Mesenchymal stem cell (in vitro differentiated cells and primary cell): ENCODE measurements at regions not wholly inside any gene's neighbourhood (a gene's known extent, or its start where the extent isn't known, plus 50 kb on each side); places are given as distances from the start of the nearest gene placed in this dataset.
A peak's percentile ranks its signal among the peaks of the same experiment; 100 is the strongest.

ENCODE experiments used
- DNase-seq: peaks from one replicate; pipeline ENCODE4 v3.0.0-alpha.2; 2013
- H2AFZ ChIP-seq: one replicate; pipeline ENCODE4 v1.6.1; 2013; ENCODE audit warnings: low read depth, mild to moderate bottlenecking, control low read depth, inconsistent platforms, low read length, moderate library complexity
- H2AK5ac ChIP-seq: 2 replicates; pipeline ENCODE4 v1.6.1; 2013; ENCODE audit warnings: low read length, moderate library complexity, mild to moderate bottlenecking, inconsistent platforms; ENCODE audit not compliant: severe bottlenecking
- H2BK120ac ChIP-seq: one replicate; pipeline ENCODE4 v1.6.1; 2013; ENCODE audit warnings: low read depth, mild to moderate bottlenecking, inconsistent platforms, low read length, moderate library complexity
- H2BK12ac ChIP-seq, 2 experiments: one replicate each; pipeline ENCODE4 v1.6.1; 2013; ENCODE audit warnings: inconsistent platforms in 2 of 2, low read length in 2 of 2, mild to moderate bottlenecking in 2 of 2, moderate library complexity in 2 of 2, control low read depth in 1 of 2
- H2BK15ac ChIP-seq: one replicate; pipeline ENCODE4 v1.6.1; 2013; ENCODE audit warnings: mild to moderate bottlenecking, low read depth, inconsistent platforms; ENCODE audit not compliant: poor library complexity, severe bottlenecking
- H2BK5ac ChIP-seq: 2 replicates; pipeline ENCODE4 v1.6.1; 2013; ENCODE audit warnings: low read depth, mild to moderate bottlenecking, low read length, control low read depth, inconsistent platforms; ENCODE audit not compliant: poor library complexity, severe bottlenecking
- H3K14ac ChIP-seq, 2 experiments: one replicate each; pipeline ENCODE4 v1.6.1; 2013; ENCODE audit warnings: inconsistent platforms in 2 of 2, low read length in 2 of 2, control low read depth in 1 of 2, mild to moderate bottlenecking in 1 of 2, moderate library complexity in 1 of 2
- H3K18ac ChIP-seq, 2 experiments: one replicate each; pipeline ENCODE4 v1.6.1; 2013; ENCODE audit warnings: inconsistent platforms in 2 of 2, low read length in 2 of 2, control low read depth in 1 of 2, low read depth in 1 of 2, mild to moderate bottlenecking in 1 of 2
- H3K23ac ChIP-seq, 2 experiments: one replicate each; pipeline ENCODE4 v1.6.1; 2013; ENCODE audit warnings: inconsistent platforms in 2 of 2, low read length in 2 of 2, mild to moderate bottlenecking in 2 of 2, moderate library complexity in 2 of 2, control low read depth in 1 of 2
- H3K27ac ChIP-seq: 2 replicates; pipeline ENCODE4 v1.5.1; 2013; ENCODE audit warnings: mild to moderate bottlenecking, moderate library complexity, low read length, control low read depth, inconsistent platforms; ENCODE audit not compliant: poor library complexity, severe bottlenecking
- H3K27me3 ChIP-seq, 2 experiments: 2 replicates each; pipeline versions ENCODE4 v1.6.1 to v1.7.0; 2013; ENCODE audit warnings: low read length in 2 of 2, mild to moderate bottlenecking in 2 of 2, moderate library complexity in 2 of 2, control low read depth in 1 of 2, inconsistent platforms in 1 of 2; ENCODE audit not compliant: control insufficient read depth in 1 of 2, insufficient read depth in 1 of 2
- H3K36me3 ChIP-seq, 2 experiments: 2 replicates each; pipeline versions ENCODE4 v1.6.1 to v1.7.0; 2013; ENCODE audit warnings: low read length in 2 of 2, control low read depth in 1 of 2, inconsistent platforms in 1 of 2, low read depth in 1 of 2, mild to moderate bottlenecking in 1 of 2; ENCODE audit not compliant: insufficient read depth in 2 of 2, control insufficient read depth in 1 of 2
- H3K4ac ChIP-seq, 2 experiments: one replicate each; pipeline ENCODE4 v1.6.1; 2013; ENCODE audit warnings: inconsistent platforms in 2 of 2, low read length in 2 of 2, mild to moderate bottlenecking in 2 of 2, moderate library complexity in 2 of 2, control low read depth in 1 of 2, low read depth in 1 of 2
- H3K4me1 ChIP-seq: 2 replicates; pipeline ENCODE4 v1.6.1; 2013; ENCODE audit warnings: low read depth, low read length, control low read depth; ENCODE audit not compliant: control insufficient read depth, insufficient read depth
- H3K4me2 ChIP-seq: 2 replicates; pipeline ENCODE4 v1.6.1; 2013; ENCODE audit warnings: low read length, mild to moderate bottlenecking, inconsistent platforms; ENCODE audit not compliant: poor library complexity, severe bottlenecking
- H3K4me3 ChIP-seq, 2 experiments: 2 replicates each; pipeline versions ENCODE4 v1.5.1 to v1.7.0; 2013; ENCODE audit warnings: low read length in 2 of 2, mild to moderate bottlenecking in 2 of 2, control low read depth in 1 of 2, low read depth in 1 of 2; ENCODE audit not compliant: insufficient read depth in 1 of 2
- H3K79me1 ChIP-seq: replicated peaks from 2 replicates; pipeline ENCODE4 v1.6.1; 2013; ENCODE audit warnings: mild to moderate bottlenecking, control low read depth, low read length, inconsistent platforms; ENCODE audit not compliant: poor library complexity, severe bottlenecking
- H3K9ac ChIP-seq: 2 replicates; pipeline ENCODE4 v1.7.0; 2013; ENCODE audit warnings: mild to moderate bottlenecking, low read length, moderate library complexity
- H3K9me3 ChIP-seq: 2 replicates; pipeline ENCODE4 v1.7.0; 2013; ENCODE audit warnings: mild to moderate bottlenecking, low read length; ENCODE audit not compliant: control insufficient read depth
- H4K8ac ChIP-seq: one replicate; pipeline ENCODE4 v1.6.1; 2013; ENCODE audit warnings: inconsistent platforms, mild to moderate bottlenecking, low read length, moderate library complexity
- H4K91ac ChIP-seq: one replicate; pipeline ENCODE4 v1.6.1; 2013; ENCODE audit warnings: mild to moderate bottlenecking, low read length, inconsistent platforms
- WGBS: methylation state at CpG from one replicate; pipeline ENCODE4 v1.1.7; 2013; ENCODE audit warnings: mixed read lengths; 5-methylcytosine and 5-hydroxymethylcytosine counted together

- no peaks in the 10 kb centered on the region for H3K79me1 ChIP-seq
- H3K9ac ChIP-seq = no peak overlapping the region
- no peak overlapping the region for H3K14ac ChIP-seq
- H2BK5ac ChIP-seq = no peak overlapping the region
- no peak overlapping the region for H3K4me2 ChIP-seq
- 92% methylated on average over 1 of the region's 1 CpG for WGBS
- no peak overlapping the region for H2BK12ac ChIP-seq
- H4K8ac ChIP-seq = no peak overlapping the region
- no peaks in the 10 kb centered on the region for H3K36me3 ChIP-seq
- H3K4ac ChIP-seq = no peak overlapping the region
- no peaks in the 10 kb centered on the region for H3K4me1 ChIP-seq
- H3K9me3 ChIP-seq = peaks cover 7% of the 10 kb centered on the region
- no peak overlapping the region for H2AK5ac ChIP-seq
- peak overlapping the region; percentile 29 for H2AFZ ChIP-seq
- H3K23ac ChIP-seq = no peak overlapping the region
- no peak for DNase-seq
- H4K91ac ChIP-seq = no peak overlapping the region
- H2BK15ac ChIP-seq = no peak overlapping the region
- no peak overlapping the region for H3K4me3 ChIP-seq
- H3K27me3 ChIP-seq = no peaks in the 10 kb centered on the region
- no peak overlapping the region for H3K18ac ChIP-seq
- H3K27ac ChIP-seq = no peak overlapping the region
- H2BK120ac ChIP-seq = no peak overlapping the region
Measured at GRCh38 chr1:221241157-221241556, 361.9 kb downstream of the HLX start.

- Histone ChIP-seq H3K27me3 (no peaks in the 10 kb centered on the region), H3K27ac (no peak overlapping the region), H3K4me1 (no peaks in the 10 kb centered on the region), H3K79me1 (no peaks in the 10 kb centered on the region), H3K4me2 (no peak overlapping the region), H3K4ac (no peak overlapping the region), H3K14ac (no peak overlapping the region), H2AFZ (no peak overlapping the region), H3K9ac (no peak overlapping the region), H2BK120ac (no peak overlapping the region), H2BK5ac (no peak overlapping the region), H3K36me3 (no peaks in the 10 kb centered on the region), H3K4me3 (no peak overlapping the region), H3K23ac (no peak overlapping the region), H2AK5ac (no peak overlapping the region), H3K9me3 (peaks cover 7% of the 10 kb centered on the region), H4K91ac (no peak overlapping the region), H3K18ac (no peak overlapping the region), H2BK15ac (no peak overlapping the region), H4K8ac (no peak overlapping the region), H2BK12ac (no peak overlapping the region)
- DNase-seq = no peak
- WGBS = 100% methylated on average over 1 of the region's 2 CpGs
Measured at GRCh38 chr1:221241592-221241991, 362.3 kb downstream of the HLX start.

GRCh38 chr1:221246067-221246466 is 366.8 kb downstream of the HLX start:
- Histone ChIP-seq H3K18ac (no peak overlapping the region), H4K8ac (no peak overlapping the region), H4K91ac (no peak overlapping the region), H3K27ac (no peak overlapping the region), H2BK120ac (no peak overlapping the region), H2AK5ac (no peak overlapping the region), H3K9ac (no peak overlapping the region), H3K36me3 (no peaks in the 10 kb centered on the region), H2BK5ac (no peak overlapping the region), H3K4me3 (no peak overlapping the region), H3K79me1 (no peaks in the 10 kb centered on the region), H2BK12ac (no peak overlapping the region), H3K27me3 (no peaks in the 10 kb centered on the region), H3K4me1 (no peaks in the 10 kb centered on the region), H2AFZ (no peak overlapping the region), H2BK15ac (no peak overlapping the region), H3K4me2 (no peak overlapping the region), H3K4ac (no peak overlapping the region), H3K23ac (no peak overlapping the region), H3K9me3 (no peaks in the 10 kb centered on the region), H3K14ac (no peak overlapping the region)
- WGBS = no CpG with 5 or more reads among the region's 2 CpGs
- DNase-seq = no peak

- Histone ChIP-seq H3K23ac (no peak overlapping the region), H2BK5ac (no peak overlapping the region), H2BK15ac (no peak overlapping the region), H3K36me3 (no peaks in the 10 kb centered on the region), H2AK5ac (no peak overlapping the region), H3K4me1 (no peaks in the 10 kb centered on the region), H3K18ac (no peak overlapping the region), H3K4me2 (no peak overlapping the region), H3K14ac (no peak overlapping the region), H4K91ac (no peak overlapping the region), H2AFZ (no peak overlapping the region), H2BK12ac (no peak overlapping the region), H3K79me1 (no peaks in the 10 kb centered on the region), H3K4me3 (no peak overlapping the region), H4K8ac (no peak overlapping the region), H3K4ac (no peak overlapping the region), H3K27me3 (no peaks in the 10 kb centered on the region), H3K27ac (no peak overlapping the region), H3K9me3 (no peaks in the 10 kb centered on the region), H2BK120ac (no peak overlapping the region), H3K9ac (no peak overlapping the region)
- 100% methylated on average over 2 of the region's 4 CpGs for WGBS
- DNase-seq = no peak
Measured at GRCh38 chr1:221246628-221247415, 367.6 kb downstream of the HLX start.
